ENCODE measurements at regions not wholly inside any gene's neighbourhood (a gene's known extent, or its start where the extent isn't known, plus 50 kb on each side); places are given as distances from the start of the nearest gene placed in this dataset.
"Not testable (repeated sequence)": the region's sequence is repeated elsewhere in the genome, so short reads cannot be mapped to it uniquely, and the experiment has no call there.

DNA sequence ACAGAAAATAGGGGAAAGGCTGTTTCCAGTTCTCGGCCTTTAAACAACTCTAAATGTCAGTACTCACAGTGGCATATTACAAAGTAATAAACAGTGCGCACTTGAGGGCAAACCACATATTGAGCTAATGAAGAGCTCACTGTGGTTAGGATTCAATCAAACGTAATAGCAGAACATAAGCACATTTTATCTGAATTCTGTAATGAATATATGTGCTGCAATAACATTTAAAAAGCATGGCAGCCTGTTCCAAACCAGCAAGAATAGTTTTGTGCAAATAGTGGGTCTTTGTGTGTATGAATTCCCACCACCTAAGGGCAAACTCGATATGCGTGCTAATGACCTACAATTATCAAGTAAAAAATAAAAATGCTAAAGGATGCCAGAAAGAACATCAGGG, 163.0 kb downstream of the TBC1D2B start:
- not testable (repeated sequence) for TF ChIP-seq POLR2AphosphoS5 (IDR thresholded peaks at IDR 0.05); POLR2A (IDR thresholded peaks at IDR 0.05; ENCODE audit: low read depth); EP300 (IDR thresholded peaks at IDR 0.05)
- TF ChIP-seq, protein P1, sequence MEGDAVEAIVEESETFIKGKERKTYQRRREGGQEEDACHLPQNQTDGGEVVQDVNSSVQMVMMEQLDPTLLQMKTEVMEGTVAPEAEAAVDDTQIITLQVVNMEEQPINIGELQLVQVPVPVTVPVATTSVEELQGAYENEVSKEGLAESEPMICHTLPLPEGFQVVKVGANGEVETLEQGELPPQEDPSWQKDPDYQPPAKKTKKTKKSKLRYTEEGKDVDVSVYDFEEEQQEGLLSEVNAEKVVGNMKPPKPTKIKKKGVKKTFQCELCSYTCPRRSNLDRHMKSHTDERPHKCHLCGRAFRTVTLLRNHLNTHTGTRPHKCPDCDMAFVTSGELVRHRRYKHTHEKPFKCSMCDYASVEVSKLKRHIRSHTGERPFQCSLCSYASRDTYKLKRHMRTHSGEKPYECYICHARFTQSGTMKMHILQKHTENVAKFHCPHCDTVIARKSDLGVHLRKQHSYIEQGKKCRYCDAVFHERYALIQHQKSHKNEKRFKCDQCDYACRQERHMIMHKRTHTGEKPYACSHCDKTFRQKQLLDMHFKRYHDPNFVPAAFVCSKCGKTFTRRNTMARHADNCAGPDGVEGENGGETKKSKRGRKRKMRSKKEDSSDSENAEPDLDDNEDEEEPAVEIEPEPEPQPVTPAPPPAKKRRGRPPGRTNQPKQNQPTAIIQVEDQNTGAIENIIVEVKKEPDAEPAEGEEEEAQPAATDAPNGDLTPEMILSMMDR (IDR thresholded peaks at IDR 0.05): not testable (repeated sequence)
